ENCODE measurements at regions not wholly inside any gene's neighbourhood (a gene's known extent, or its start where the extent isn't known, plus 50 kb on each side); places are given as distances from the start of the nearest gene placed in this dataset.

DNA sequence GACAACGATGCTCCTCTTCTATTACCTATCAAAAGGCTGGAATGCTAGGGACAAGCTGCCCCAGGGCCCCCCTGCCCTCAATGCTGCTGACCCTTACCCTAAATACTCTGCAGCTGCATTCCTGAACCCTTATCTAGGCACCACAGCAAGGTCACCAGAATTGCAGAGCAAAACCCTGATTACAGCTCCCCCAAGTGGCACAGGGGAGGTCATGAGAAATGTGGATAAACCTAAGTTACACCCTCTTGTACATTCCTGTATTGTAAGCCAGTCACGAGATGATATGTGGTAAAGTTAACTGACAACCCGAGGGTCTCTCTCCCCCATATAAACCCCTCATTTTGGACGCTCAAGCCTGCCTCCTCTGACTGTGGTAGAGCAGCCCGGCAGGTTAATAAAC lies 411.8 kb upstream of the STXBP6 start:
- Histone ChIP-seq H3K36me3 (replicated peaks in 1 of 2; ENCODE audit: control insufficient read depth in 1 of 2, insufficient read depth in 2 of 2, low read length in 2 of 2) (no peaks in the 10 kb centered on the region), H3K9ac (ENCODE audit: insufficient read depth, low read depth, low read length) (no peak overlapping the region), H3K27me3 (ENCODE audit: control insufficient read depth in 1 of 2, insufficient read depth in 2 of 2, low read length in 2 of 2) (no peaks in the 10 kb centered on the region), H3K4me1 (ENCODE audit: insufficient read depth, low read length) (no peaks in the 10 kb centered on the region), H3K4me2 (ENCODE audit: low read depth, low read length) (no peak overlapping the region), H3K79me2 (ENCODE audit: insufficient read depth, low read length) (no peaks in the 10 kb centered on the region), H2AFZ (ENCODE audit: low read length) (no peak overlapping the region), H4K20me1 (ENCODE audit: insufficient read depth, low read length) (no peaks in the 10 kb centered on the region), H3K27ac (ENCODE audit: extremely low read length, insufficient read depth, low read length) (no peak overlapping the region), H3K9me3 (ENCODE audit: low read length) (peaks cover 87% of the 10 kb centered on the region), H3K4me3 (replicated peaks in 1 of 3; ENCODE audit: insufficient read depth in 1 of 3, low read depth in 2 of 3, low read length in 3 of 3) (no peak overlapping the region)
- intact Hi-C loops (cut with micrococcal nuclease; ENCODE audit: unreplicated experiment) = no loop called here
- no peak for FAIRE-seq
- no TSS peak for BruUV-seq (replicated peaks)
- CTCF ChIA-PET (ENCODE audit: low intra/inter-chr PET ratio, low total read pairs) = no interaction called here
- no peak for DNase-seq (ENCODE audit: low spot score)
- POLR2A ChIA-PET = no interaction called here
- no peak for ATAC-seq
- 11% methylated on average over 5 of the region's 5 CpGs for WGBS (ENCODE audit: low lambda C conversion rate)
- in situ Hi-C loops (cut with HindIII; ENCODE audit: extremely low pct_ligation_motif_present, low pct_unique_long_range_greater_than_20kb) = no loop called here
- TF ChIP-seq, protein P1, sequence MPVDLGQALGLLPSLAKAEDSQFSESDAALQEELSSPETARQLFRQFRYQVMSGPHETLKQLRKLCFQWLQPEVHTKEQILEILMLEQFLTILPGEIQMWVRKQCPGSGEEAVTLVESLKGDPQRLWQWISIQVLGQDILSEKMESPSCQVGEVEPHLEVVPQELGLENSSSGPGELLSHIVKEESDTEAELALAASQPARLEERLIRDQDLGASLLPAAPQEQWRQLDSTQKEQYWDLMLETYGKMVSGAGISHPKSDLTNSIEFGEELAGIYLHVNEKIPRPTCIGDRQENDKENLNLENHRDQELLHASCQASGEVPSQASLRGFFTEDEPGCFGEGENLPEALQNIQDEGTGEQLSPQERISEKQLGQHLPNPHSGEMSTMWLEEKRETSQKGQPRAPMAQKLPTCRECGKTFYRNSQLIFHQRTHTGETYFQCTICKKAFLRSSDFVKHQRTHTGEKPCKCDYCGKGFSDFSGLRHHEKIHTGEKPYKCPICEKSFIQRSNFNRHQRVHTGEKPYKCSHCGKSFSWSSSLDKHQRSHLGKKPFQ (CRISPR knock-in tag; IDR thresholded peaks at IDR 0.05; ENCODE audit: insufficient replicate concordance) = no peak
- TF ChIP-seq KAT7 (CRISPR knock-in tag; IDR thresholded peaks at IDR 0.05; ENCODE audit: borderline replicate concordance) (no peak), ZNF225 (CRISPR knock-in tag; IDR thresholded peaks at IDR 0.05) (no peak), PTBP1 (IDR thresholded peaks at IDR 0.05; ENCODE audit: low read depth, low read length, poor library complexity, severe bottlenecking) (no peak), ATM (IDR thresholded peaks at IDR 0.05; ENCODE audit: borderline replicate concordance) (no peak), ZEB1 (IDR thresholded peaks at IDR 0.05; ENCODE audit: insufficient replicate concordance, low read depth) (no peak), SRSF1 (optimal IDR thresholded peaks at IDR 0.05; ENCODE audit: low read depth, low read length) (no peak), GZF1 (CRISPR knock-in tag; IDR thresholded peaks at IDR 0.05) (no peak), MED1 (CRISPR knock-in tag; IDR thresholded peaks at IDR 0.05) (no peak), FOSL1 (CRISPR knock-in tag; IDR thresholded peaks at IDR 0.05; ENCODE audit: borderline replicate concordance) (no peak), REL (CRISPR knock-in tag; conservative IDR thresholded peaks at IDR 0.05) (no peak), NFIC (IDR thresholded peaks at IDR 0.05; ENCODE audit: low read length) (no peak), ZNF546 (CRISPR knock-in tag; conservative IDR thresholded peaks at IDR 0.05) (no peak)
- TF ChIP-seq, protein P2, sequence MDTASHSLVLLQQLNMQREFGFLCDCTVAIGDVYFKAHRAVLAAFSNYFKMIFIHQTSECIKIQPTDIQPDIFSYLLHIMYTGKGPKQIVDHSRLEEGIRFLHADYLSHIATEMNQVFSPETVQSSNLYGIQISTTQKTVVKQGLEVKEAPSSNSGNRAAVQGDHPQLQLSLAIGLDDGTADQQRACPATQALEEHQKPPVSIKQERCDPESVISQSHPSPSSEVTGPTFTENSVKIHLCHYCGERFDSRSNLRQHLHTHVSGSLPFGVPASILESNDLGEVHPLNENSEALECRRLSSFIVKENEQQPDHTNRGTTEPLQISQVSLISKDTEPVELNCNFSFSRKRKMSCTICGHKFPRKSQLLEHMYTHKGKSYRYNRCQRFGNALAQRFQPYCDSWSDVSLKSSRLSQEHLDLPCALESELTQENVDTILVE (CRISPR knock-in tag; IDR thresholded peaks at IDR 0.05) = no peak
- TF ChIP-seq, protein P3, sequence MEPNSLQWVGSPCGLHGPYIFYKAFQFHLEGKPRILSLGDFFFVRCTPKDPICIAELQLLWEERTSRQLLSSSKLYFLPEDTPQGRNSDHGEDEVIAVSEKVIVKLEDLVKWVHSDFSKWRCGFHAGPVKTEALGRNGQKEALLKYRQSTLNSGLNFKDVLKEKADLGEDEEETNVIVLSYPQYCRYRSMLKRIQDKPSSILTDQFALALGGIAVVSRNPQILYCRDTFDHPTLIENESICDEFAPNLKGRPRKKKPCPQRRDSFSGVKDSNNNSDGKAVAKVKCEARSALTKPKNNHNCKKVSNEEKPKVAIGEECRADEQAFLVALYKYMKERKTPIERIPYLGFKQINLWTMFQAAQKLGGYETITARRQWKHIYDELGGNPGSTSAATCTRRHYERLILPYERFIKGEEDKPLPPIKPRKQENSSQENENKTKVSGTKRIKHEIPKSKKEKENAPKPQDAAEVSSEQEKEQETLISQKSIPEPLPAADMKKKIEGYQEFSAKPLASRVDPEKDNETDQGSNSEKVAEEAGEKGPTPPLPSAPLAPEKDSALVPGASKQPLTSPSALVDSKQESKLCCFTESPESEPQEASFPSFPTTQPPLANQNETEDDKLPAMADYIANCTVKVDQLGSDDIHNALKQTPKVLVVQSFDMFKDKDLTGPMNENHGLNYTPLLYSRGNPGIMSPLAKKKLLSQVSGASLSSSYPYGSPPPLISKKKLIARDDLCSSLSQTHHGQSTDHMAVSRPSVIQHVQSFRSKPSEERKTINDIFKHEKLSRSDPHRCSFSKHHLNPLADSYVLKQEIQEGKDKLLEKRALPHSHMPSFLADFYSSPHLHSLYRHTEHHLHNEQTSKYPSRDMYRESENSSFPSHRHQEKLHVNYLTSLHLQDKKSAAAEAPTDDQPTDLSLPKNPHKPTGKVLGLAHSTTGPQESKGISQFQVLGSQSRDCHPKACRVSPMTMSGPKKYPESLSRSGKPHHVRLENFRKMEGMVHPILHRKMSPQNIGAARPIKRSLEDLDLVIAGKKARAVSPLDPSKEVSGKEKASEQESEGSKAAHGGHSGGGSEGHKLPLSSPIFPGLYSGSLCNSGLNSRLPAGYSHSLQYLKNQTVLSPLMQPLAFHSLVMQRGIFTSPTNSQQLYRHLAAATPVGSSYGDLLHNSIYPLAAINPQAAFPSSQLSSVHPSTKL (CRISPR knock-in tag; IDR thresholded peaks at IDR 0.05) = no peak
- TF ChIP-seq, protein P4, sequence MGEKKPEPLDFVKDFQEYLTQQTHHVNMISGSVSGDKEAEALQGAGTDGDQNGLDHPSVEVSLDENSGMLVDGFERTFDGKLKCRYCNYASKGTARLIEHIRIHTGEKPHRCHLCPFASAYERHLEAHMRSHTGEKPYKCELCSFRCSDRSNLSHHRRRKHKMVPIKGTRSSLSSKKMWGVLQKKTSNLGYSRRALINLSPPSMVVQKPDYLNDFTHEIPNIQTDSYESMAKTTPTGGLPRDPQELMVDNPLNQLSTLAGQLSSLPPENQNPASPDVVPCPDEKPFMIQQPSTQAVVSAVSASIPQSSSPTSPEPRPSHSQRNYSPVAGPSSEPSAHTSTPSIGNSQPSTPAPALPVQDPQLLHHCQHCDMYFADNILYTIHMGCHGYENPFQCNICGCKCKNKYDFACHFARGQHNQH (CRISPR knock-in tag; IDR thresholded peaks at IDR 0.05) = no peak
- TF ChIP-seq, protein P5, sequence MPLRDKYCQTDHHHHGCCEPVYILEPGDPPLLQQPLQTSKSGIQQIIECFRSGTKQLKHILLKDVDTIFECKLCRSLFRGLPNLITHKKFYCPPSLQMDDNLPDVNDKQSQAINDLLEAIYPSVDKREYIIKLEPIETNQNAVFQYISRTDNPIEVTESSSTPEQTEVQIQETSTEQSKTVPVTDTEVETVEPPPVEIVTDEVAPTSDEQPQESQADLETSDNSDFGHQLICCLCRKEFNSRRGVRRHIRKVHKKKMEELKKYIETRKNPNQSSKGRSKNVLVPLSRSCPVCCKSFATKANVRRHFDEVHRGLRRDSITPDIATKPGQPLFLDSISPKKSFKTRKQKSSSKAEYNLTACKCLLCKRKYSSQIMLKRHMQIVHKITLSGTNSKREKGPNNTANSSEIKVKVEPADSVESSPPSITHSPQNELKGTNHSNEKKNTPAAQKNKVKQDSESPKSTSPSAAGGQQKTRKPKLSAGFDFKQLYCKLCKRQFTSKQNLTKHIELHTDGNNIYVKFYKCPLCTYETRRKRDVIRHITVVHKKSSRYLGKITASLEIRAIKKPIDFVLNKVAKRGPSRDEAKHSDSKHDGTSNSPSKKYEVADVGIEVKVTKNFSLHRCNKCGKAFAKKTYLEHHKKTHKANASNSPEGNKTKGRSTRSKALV (CRISPR knock-in tag; IDR thresholded peaks at IDR 0.05) = no peak

All from HepG2 (cell line).